ENCODE measurements at regions not wholly inside any gene's neighbourhood (a gene's known extent, or its start where the extent isn't known, plus 50 kb on each side); places are given as distances from the start of the nearest gene placed in this dataset.

DNA sequence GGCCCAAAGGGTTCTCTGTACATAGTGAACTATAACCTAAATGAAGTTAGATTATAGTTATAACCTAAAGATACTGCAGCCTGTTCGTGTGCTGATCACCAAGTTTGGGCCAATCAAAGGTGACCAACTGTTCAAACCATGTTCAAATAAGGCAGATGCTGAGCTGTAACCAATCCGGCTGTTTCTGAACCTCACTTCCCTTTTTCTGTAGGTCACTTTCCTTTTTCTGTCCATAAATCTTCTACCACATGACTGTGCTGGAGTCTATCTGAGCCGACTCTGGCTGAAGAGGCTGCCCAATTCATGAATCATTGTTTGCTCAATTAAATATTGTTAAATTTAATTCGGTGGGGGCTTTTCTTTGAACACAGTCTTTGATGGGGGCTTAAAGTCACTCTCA, 1920.2 kb downstream of the MAT2B start:
- TF ChIP-seq, protein P1, sequence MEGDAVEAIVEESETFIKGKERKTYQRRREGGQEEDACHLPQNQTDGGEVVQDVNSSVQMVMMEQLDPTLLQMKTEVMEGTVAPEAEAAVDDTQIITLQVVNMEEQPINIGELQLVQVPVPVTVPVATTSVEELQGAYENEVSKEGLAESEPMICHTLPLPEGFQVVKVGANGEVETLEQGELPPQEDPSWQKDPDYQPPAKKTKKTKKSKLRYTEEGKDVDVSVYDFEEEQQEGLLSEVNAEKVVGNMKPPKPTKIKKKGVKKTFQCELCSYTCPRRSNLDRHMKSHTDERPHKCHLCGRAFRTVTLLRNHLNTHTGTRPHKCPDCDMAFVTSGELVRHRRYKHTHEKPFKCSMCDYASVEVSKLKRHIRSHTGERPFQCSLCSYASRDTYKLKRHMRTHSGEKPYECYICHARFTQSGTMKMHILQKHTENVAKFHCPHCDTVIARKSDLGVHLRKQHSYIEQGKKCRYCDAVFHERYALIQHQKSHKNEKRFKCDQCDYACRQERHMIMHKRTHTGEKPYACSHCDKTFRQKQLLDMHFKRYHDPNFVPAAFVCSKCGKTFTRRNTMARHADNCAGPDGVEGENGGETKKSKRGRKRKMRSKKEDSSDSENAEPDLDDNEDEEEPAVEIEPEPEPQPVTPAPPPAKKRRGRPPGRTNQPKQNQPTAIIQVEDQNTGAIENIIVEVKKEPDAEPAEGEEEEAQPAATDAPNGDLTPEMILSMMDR (IDR thresholded peaks at IDR 0.05), result no peak
- TF ChIP-seq POLR2A (IDR thresholded peaks at IDR 0.05), result no peak
